HG02588 (cell line): ENCODE measurements at regions not wholly inside any gene's neighbourhood (a gene's known extent, or its start where the extent isn't known, plus 50 kb on each side); places are given as distances from the start of the nearest gene placed in this dataset.

Source experiments
- ATAC-seq: cut with Tn5 transposase; IDR thresholded peaks from one replicate; pipeline ENCODE4 v1.9.1; 2021; ENCODE audit warnings: mild to moderate bottlenecking, moderate library complexity; ENCODE audit not compliant: unreplicated experiment

DNA sequence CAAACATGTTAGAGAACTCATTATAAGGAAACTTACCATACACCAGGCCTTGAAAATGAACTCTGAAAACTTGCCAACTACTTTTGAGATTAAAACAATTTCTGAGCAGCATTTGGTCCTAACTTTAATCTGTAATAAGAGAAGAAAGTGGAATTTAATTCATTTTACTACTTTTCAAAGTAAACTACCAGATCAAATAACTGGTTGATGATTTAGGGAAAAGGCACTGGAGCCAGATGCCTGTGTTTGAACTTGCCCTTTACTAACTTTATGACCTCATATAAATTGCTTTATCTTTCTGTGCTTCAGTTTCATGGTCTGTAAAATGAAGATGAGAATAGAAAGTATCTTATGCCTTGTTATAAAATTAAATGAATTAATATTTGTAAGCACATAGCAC is 159.9 kb upstream of the PCDH18 start:
- no peak for ATAC-seq

DNA sequence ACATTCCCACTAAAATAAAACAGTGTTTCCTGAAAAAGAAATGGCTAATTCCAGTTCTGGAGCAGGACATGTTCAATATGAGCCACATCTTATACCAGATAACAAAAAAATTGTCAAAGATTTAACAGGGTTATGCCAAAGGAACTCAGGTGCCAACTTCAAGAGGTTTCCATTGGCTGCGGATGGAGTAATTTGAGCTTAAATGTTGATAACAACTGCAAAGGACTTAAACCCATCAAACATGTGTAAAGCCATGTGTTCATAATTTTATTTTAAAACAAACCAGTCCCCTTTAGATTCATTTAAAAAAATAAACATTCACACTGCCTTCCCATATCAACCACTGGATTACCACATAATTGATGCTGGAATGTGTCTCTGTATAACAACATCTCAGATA is 156.4 kb upstream of the PCDH18 start:
- ATAC-seq, result no peak

DNA sequence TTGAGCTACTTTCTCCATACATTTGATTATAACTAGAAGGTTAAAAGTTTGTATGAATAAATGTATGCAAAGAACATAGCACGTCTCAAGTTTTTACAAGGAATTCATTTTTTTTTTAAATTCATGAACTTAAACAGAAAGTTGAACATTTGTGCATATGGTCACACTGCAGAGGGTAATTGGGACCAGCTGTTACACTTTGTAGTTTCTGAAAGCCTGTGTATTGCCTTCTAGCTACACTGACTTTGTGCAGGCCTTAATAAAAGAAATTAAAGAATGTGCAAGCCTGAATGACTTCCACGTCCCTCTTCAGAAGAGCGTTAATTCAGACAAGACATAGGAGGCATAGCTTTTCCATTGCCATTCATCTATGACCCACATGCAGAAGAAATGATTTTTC is 153.1 kb upstream of the PCDH18 start:
- no peak for ATAC-seq

DNA sequence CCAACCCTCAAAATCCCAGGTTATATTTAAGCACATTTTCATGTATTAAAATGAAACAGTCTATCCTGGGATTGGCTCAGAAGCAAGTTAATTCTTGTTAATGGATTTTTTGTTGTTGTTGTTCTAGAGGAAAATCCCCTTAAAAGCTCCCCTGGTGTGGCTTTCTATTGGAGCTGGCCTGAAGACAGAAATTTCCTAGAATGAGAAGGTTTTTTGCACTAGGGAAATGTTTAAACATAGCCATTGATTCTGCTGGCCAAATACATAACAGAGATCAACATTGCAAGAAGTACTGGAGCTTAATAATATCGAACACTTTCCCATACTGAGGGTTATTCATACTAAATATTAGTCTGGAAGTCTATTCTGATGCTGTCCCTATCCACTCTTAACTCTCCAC is 148.8 kb upstream of the PCDH18 start:
- ATAC-seq, result no peak

DNA sequence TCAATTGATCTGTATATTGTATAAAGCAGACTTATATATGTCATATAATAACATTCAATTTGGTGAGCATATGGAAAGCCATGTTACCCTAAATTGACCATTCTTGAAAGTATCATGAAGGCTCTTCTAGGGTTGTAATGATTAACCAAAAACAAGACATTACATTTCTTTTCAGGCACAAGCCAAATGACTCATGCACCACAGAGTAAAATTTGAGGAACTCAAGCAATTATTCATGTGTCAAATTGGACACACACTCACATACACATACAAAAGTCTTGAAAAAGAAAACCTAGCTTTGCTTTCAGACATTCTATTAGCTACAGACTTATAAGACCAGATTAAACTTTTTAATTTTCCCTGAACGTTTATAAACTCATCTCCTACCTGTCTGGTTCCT is 146.5 kb upstream of the PCDH18 start:
- no peak for ATAC-seq

DNA sequence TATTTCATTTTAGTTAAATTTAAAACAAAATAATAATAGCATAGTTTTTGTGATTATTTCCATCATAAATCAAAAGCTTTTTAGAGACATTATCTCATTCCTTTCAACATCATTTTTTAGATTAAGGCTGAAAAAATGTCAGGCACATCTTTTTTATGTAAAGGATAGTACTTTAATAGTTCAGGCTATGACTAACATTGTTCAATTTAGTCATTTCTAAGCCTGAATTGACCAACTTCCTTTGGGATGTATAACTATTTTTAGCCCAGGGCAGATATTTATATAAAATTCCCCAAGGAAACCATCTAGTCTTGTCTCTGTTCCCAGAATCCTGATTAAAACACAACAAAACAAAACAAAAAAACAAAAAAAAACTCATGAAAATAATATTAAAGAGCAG is 145.6 kb upstream of the PCDH18 start:
- ATAC-seq, result no peak

DNA sequence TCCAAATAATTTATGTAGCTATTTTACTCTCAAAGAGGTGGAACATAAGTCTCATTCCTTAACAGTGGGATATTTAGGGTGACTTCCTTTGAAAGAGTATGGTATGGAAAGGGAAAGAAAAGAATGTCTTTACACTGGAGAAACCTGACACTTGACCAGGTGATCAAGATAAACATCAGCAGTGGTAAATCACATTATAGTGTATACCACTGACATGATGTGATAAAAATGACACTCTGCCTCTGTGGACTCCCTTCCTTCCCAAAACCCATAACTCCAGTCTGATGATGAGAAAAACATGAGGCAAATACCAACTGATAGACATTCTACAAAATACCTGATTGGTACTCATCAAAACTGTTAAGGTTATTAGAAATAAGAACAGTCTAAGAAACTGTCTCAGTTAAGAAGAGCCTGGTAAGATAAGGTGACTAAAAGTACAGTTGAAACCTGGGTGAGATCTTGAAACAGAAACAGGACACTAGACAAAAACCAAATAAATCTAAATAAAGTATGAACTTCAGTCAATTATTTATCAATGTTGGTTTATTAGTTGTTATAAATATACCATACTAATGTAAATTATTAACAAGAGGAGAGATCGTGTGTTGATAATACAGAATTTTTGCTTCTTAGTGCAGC is 144.2 kb upstream of the PCDH18 start:
- ATAC-seq, result no peak

DNA sequence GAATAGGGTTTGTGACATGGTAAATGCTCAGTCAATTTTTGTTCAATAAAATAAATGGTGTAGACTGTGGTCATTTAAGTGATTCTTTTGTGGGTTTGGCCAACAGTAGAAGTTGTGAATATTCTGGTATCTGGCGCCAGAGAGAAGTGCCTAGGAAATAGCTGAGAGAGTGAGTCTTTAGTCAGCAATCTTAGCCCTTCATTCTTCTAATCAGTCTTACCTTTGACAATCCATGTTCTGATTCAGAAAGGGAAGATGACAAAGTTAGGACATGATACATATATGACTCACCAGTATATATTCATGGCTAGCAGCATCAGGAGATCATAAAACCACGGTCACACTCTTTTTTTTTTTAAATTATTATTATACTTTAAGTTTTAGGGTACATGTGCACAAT is 141.8 kb upstream of the PCDH18 start:
- ATAC-seq, result no peak

DNA sequence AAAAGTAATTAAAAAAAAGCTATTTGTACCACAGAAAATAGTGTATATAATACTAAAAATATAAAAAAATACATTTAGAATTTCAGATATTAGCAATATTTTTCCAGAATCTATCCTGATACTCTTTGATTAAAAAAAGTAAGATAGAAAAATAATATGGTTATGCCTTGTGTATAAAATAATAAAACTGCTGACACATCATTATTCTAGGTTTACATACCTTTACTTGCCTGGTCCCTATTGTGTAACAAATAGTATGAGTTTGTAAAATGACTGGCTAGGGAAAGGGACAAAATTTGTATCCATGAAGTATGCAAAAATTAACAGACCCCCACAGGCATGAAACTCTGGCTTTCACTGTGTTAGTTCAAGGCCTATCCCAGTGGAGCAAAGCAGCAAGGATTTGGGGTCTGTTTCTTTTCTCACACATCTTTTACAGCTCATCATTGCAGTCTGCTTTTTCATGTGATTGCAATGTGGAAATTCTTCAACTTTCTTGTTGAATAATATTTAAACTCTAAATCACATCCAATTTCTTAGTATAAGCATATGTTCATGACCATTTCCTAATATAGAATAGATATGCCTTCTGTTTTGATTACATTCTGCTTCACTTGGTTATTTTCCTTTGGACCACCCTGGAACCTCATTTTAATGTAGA is 136.7 kb upstream of the PCDH18 start:
- ATAC-seq, result no peak

DNA sequence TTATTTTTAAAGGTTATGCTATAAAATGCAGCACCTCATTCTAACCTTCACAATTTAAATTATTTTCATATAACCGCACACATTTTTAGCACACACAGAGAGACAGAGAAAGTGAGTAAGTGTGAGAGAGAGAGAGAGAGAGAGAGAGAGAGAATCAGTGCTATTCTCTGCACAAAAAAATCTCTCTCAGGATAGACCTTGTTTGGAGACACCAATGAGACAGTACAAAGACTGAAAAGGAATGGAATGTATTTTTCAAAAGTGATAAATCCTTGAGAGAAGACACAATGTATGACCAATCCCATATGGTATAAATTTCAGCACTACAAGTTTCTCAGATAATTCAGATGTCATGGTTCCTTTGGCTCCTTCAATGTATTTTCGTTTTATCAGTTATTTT is 132.1 kb upstream of the PCDH18 start:
- no peak for ATAC-seq

DNA sequence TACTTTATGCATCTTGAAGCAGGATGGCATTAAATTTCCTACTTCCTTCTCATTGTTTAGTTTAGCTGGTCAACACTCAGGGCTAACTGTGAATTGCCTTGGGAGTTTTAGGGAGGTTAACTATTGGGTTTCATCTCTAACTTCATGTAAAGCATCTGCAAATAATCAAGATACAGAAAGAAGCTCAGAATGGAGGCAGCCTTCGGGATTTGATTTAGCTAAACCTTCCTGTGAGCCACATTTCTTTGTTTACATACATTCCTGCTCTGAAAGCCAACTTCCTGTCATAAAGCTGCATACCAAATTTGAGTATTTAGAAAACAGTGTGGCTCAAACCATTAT is 131.7 kb upstream of the PCDH18 start:
- ATAC-seq, result no peak

DNA sequence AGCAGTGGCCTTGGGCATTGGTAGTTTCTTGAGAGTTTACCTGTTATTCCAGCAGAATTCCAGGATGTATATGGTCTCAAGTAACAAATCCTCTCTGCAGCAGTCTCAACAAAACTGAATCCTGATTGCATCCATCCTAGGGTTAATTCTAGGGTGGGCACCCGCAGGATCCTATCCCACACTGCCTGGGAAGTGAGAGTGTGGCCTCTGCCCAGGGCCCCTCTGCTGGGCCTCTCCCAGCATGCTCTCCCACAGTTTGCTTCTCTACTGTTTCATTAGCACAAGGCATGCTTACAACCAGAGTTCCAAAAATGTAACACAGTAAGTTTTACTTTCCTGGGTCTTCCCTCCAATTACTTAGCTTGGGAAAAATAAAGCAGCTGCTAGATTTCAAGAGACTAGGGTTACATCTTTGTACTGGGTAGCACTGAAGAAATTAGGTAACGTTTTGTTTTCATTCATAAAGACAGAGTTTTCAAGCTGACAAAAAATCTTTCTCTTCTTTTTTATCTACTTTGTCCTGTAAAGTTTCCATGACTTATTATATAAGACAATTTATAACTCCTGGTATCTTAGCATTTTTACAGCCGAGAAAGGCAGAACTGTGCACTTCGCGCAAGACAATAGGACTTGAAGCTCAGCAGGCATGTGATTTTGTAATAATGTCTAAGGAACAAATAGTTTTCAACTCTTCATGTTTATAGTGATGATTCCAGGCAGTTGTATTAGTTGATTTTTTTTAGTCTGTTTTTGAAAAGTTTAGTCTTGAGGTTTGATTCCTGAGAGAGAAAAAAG is 131.2 kb upstream of the PCDH18 start:
- ATAC-seq, result no peak

DNA sequence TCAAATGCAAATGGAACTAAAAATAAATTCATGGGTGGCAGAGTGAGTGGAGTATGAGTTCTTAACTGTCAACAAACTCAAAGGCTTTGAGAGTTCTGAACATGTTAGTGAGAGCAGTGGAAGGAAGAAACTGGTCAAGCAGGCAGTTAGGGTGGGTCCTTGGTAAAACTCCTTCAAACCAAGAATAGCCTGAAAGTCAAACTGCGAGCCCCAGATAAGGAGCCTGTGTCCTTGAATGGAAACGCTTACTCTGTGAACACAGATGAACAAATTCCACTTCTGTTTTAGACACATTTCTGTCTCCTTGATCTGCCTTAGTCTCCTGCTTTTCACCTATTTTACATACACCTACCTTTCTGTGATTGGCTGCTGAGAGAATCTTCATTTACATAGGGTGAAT is 129.4 kb upstream of the PCDH18 start:
- ATAC-seq, result no peak

DNA sequence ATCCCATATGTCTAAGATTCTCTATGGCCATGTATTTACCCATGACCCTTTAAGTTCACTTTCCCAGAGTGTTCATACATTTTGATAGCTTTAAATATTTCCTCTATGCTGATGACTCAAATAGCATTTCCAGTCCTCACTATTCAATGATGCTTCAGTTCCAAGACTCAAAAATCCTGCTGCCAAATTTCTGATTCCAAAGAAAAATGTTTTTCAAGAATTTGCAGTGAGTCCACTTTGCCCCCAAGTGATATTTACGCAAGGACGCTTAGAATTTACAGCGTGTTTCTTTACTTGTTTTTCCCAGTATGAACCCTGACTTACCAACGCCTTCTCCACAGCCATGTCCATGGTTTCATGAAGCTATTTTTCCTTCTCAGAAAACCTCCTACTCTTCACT is 127.9 kb upstream of the PCDH18 start:
- no peak for ATAC-seq

DNA sequence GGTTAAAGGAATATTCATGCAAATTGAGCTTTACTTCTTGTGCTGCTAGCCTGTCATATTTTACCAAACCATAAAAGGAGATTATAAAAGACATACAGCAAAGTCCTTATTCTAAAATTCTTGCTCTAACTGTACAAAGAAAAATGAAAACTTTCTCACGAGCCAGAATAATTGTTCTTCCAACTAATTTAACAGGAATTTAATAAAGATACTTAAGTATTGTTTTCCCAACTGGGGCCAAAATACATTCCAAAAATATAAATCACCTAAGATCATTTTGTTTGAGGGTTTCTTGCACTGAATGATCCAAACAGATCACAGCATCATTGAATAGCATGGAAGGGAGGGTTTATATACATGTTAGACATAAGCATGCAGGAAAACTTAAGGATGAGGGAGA is 127.1 kb upstream of the PCDH18 start:
- ATAC-seq, result no peak

DNA sequence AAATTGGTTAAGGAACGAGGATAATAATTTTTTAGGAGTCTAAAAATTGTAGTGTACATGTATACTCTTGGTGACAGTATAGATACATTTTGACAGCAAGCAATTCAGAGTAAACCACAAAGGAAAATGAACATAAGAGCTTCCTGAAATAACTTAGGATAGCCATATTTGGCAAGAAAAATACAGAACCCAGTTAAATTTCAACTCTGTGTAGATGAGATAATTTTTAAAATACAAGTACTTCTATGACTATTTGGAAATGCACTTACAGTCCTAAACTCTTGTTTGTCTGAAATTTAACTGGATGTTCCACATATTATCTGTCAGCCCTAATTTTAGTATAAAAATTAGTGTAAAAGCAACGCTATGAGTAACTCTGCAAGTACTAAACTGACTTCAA is 124.4 kb upstream of the PCDH18 start:
- ATAC-seq, result no peak

DNA sequence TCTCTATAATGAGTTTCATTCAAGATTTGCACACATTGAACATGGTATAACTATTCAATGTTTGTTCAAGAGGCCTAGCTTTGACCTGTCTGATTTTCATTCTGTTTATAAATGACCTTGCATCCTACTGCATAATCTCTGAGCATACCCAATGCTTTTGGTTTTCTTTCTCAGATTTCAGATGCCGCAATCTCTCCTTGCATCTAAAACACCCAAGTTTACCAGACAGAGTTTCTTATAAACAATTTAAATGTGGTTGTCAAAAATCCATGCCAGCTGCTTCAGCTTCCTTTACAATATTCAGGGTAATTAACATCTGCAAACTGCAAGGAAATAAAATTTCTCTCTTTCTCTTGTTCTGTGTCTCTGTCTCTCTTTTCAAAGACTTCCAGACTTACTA is 123.0 kb upstream of the PCDH18 start:
- no peak for ATAC-seq

DNA sequence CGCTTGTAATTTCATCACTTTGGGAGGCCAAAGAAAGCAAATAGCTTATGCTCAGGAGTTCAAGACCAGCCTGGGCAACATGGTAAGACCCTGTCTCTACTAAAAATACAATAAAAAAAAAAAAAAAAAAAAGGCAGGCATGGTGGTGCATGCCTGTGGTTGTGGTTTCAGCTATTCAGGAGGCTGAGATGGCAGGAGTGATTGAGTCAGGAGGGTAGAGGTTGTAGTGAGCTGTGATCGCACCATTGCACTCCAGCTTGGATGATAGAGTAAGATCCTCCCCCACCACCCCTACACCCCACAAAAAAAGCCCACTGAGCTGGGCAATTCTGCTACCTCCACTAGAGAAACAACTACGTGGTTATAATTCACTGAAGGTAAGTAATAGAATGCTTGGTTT is 118.8 kb upstream of the PCDH18 start:
- no peak for ATAC-seq

DNA sequence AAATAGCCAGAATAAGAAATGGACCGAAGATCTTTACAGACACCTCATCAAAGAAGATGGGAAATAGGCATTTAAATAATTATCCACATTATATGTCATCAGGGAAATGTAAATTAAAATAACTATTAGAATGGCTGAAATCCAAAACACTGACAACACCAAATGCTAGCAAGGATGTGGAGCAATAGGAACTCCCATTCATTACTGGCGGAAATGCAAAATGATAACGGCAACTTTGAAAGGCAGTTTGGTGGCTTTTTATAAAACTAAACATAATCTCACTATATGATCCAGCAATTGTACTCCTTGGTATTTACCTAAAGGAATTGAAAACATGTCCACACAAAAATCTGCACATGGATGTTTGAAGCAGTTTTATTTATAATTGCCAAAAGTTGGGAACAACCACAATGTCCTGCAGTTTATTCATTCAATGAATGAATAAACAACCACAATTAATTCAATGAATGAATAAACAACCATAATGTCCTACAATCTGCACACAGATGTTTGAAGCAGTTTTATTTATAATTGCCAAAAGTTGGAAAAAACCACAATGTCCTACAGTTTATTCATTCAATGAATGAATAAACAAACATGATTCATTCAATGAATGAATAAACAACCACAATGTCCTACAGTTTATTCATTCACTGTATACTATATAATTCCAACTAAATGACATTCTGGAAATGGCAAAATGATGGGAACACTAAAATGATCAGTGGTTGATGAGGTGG is 117.6 kb upstream of the PCDH18 start:
- ATAC-seq, result no peak

DNA sequence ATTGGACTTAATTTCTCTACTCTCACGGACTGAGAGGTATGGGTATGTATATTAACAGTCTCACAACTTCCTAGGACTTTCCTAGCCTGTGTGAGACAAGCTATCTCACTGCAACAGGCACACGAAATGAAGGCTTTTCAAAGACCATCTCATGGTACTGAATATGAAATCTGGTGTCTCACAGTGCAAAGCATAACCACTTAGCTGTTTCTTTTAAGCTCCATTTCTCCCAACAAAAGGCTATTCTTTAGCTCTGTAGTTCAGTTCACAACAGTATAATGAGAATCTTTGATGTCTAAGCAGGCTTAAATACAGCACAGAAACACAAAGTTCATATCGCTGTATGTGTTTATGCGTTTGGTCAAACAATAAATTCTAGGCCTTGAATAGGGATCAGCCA is 116.2 kb upstream of the PCDH18 start:
- no peak for ATAC-seq

DNA sequence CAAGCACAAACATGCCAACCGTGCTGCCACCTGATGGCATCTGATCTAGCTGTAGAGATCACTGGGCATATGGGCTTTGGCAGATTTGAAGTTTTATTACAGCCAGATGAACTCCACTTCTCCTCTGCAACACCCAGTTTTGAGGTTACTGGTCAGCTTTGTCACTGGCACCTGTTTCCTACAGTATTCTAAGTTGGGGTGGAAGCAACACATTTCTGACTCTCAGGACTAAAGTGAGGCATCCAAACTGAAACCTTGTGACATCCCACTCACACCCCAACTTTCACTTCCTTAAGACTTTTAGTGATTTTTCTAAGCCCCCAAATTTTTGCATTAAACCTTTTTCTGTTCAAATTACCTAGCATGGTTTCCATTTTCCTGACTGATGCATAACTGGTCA is 115.1 kb upstream of the PCDH18 start:
- peak; percentile 92 for ATAC-seq

DNA sequence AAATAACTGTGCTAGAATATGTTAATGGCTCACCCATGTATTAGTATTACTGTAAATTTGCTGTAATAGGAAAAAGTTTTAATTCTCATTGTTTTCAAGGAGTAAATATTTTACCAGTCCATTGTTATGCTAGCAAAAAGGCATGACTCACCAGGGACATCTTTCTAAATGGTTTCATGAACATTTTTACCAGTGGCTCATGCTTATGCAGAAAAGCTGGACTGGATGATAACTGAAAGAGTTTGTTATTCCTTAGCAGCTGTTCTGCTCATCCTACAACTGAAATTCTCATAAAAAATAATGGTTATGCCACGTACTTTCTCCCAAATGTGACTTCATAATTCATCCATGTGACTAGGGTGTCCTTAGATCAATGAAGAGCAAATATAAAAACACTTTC is 111.9 kb upstream of the PCDH18 start:
- ATAC-seq, result no peak
